Right ventricle myocardium inferior (tissue), 1 donor: ENCODE measurements at regions not wholly inside any gene's neighbourhood (a gene's known extent, or its start where the extent isn't known, plus 50 kb on each side); places are given as distances from the start of the nearest gene placed in this dataset.
"Not testable (repeated sequence)": the region's sequence is repeated elsewhere in the genome, so short reads cannot be mapped to it uniquely, and the experiment has no call there.

Source experiments
- ATAC-seq: fragments of 200-7000 bp; cut with Tn5 transposase; one replicate; pipeline ENCODE4 v1.9.1; 2020; ENCODE audit warnings: mild to moderate bottlenecking, moderate library complexity
- DNase-seq: peaks from one replicate; pipeline ENCODE4 v3.0.0; 2021; ENCODE audit errors: missing footprints
- intact Hi-C: fragments of 100-400 bp; cut with DNase I; formaldehyde crosslinking; loops from one replicate; pipeline ENCODE4 v1.11.0; 2022
- donor health status: DM: no; HTN: yes; CAD: no; lungs with severe emphysema.

DNA sequence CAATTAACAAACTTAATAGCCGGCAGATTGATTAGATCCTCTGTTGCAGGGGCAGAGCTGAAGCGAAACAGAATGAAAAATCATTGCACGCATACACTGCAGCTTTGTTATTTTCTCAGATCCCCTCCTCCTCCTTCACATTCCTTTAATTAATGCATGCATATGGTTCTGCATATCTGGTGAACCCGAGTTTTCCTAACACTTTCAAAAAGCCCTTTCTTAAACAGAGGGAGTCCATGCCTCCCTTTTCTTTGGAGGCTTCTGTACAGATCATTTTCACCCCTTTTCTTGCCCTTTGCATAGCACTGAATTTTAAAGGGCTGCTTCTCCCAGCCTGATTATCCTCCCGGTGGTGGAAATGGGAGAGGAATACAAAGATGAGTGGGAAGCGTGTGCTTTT, 136.6 kb upstream of the TBCA start:
- DNase-seq (no peak), ATAC-seq (no peak)
- intact Hi-C loops = no loop called here

DNA sequence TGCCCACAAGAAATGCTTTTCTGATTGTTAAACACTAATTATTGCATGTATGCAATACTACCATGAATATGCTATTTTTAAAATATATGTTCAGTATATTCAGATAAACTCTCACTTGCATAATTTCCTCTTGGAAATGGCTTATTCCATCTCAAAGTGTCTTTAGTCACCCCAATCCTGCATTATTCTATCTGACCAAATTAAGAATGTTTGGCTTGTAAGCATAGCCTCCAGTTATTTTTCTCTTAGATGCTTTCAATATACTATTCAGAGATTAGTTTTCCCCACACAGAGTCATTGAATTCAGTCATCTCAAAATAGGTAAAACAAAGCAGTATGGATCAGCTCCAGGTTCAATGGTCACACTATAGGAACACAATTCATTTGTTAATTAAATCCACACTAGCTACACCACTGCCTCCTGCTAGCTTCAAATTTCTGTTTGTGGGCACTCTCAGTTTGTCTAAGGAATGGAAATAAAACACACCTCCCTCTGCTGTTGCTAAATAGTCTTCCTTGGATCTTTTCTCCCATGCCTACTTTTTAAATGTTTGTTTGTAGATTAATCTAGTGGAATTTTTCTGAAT, 134.6 kb upstream of the TBCA start:
- DNase-seq (no peak), ATAC-seq (no peak)
- intact Hi-C loops = no loop called here

DNA sequence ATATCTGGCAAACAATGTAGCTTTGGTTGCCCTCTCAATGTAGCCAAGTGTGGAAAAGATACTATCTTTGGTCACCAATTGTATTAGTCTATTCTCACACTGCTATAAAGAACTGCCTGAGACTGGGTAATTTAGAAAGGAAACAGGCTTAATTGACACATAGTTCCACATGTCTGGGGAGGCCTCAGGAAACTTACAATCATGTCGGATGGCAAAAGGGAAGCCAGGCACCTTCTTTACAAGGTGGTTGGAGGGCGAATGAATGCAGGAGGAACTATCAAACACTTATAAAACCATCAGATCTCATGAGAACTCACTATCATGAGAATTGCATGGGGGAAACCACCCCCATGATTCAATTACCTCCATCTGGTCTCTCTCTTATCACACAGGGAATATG, 133.1 kb upstream of the TBCA start:
- no peak for DNase-seq
- intact Hi-C loops = no loop called here
- ATAC-seq = no peak

DNA sequence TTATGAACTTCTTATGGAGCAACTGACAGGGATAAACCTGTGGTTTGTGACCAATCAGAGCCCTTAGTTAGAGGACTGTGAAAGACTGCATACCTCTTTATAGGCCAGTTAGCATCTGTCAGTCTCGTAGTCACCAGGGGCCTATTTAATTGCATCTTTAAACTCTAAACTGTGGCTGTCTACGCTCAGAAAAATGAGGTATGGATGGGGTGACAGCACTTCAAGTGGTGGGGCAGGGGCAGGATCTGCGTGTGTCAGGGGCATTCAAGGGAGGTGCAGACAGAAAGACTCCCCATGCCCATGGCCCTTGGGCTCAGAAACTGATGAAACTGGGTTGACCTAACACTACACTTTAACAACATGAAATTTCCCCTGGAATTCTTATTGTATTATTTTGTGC, 132.6 kb upstream of the TBCA start:
- intact Hi-C loops = no loop called here
- ATAC-seq = no peak

DNA sequence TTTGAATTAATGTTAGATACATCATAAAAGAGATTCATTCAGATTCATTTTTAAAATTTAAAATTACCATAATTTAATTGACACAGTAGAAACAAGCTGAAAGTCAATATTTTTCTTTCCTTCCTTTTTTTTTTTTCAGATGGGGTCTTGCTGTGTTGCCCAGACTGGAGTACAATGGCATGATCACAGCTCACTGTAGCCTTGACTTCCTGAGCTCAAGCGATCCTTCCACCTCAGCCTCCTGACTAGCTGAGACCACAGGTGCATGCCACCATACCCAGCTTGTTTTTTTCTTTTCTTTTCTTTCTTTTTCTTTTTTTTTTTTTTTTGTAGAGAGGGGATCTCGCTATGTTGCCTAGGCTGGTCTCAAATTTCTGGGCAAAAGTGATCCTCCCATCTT, 131.6 kb upstream of the TBCA start:
- ATAC-seq (no peak), DNase-seq (no peak)
- intact Hi-C loops = no loop called here

More for the DNA sequence above, 132.6 kb upstream of the TBCA start:
- DNase-seq = no peak

DNA sequence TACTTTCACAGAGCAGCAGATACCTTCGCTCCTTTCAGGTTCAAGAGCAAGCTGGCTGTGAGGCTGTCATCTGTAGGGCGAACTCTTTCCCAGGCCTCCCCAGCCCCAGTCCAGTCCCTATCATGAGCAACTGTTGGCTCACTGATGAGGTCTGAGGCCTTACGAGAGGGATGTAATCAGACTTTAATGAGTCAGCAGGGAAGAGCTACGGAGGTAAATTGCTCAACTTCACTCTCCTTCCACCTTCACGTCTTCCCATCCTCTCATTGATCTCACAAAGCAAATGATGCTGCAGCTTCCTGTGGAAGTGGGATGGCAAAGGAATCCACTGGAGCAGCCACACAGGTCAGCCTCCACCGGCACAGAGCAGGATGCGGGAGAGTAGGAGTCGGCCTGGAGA, 130.7 kb upstream of the TBCA start:
- DNase-seq (no peak), ATAC-seq (no peak)
- intact Hi-C loops = no loop called here

DNA sequence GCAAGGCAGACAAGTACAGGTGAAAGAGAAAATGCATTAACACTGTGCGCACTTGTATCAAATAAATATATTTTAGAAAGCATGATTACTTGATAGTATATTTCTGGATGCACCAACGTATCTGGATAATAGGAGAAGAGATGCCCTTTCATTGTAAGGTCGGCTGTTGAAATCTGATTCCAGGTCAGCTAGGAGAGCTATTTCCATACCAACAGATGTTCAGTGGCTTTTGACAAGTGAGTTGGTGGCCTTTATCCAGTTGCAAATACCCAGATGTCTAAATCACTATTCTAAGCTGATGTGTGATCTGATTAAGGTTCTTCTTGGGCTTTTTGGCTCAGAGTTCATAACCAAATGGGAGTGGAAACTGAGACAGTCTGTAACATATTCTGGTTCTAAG, 128.2 kb upstream of the TBCA start:
- ATAC-seq (no peak), DNase-seq (no peak)
- intact Hi-C loops = no loop called here

DNA sequence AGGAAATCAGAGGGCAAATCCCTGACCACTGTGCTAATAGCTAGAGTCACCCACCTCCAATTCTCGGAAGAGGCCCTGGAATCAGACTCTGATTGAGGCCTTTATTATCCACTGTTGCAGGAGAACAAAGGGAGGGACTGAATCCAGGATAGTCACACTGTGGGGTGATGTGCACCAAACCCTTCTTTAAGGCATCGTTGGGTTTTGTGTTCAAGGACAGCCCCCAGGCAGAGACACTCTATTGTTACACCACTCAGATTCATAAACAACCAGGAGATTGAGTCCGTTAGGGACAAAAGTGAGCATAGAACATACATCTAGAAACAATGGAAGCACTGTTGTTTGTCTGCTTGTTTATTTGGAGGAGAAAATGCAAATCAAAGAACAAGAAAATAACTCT, 124.6 kb upstream of the TBCA start:
- intact Hi-C loops = no loop called here
- ATAC-seq (no peak), DNase-seq (no peak)

DNA sequence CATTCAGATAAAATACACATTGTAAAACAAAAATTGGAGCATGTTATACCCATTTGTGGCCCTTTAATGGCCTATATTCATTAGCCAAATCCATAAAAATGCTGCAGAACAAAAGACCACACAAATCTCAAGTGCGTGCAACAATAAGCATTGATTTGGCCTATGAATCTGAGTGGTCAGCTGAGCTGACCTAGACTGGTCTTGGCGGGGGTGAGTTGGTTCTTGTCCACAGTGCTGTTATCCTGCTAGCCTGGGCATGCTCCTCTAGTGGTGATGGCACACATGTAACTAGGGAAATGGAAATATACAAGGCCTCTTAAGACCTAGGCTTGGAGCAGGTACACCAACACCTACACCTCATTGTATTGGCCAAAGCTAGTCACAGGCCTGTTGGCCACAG, 122.2 kb upstream of the TBCA start:
- no peak for DNase-seq
- intact Hi-C loops = no loop called here
- ATAC-seq = no peak

DNA sequence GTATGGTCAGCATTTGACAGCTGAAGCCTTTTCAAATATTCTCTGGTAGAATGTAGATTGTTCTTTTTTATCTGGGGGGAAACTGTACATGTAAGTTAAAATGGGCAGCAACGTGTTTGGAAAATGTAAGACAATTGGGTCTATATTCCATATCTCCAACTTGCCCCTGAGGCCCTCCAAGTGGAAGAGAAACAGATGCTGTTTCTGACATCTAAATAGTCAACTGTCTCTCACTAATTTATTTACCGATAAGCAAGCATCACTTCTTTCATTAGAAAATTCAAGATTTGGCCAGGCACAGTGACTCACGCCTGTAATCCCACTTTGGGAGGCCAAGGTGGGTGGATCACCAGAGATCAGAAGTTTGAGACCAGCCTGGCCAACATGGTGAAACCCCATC, 120.2 kb upstream of the TBCA start:
- DNase-seq (no peak), ATAC-seq (no peak)
- intact Hi-C loops = no loop called here

DNA sequence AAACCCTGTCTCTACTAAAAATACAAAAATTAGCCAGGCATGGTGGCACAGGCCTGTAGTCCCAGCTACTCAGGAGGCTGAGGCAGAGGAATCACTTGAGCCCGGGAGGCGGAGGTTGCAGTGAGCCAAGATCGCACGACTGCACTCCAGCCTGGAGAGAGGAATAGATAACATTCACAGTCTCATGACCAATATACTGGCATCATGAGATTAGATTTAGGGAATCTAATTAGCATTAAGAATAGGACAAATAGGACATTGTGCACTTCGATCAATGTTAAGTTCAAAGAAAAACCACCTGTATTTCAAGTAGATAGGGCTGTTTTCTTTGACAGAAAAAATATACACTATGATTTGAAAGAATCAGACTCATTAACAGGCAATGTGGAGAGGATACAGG, 118.0 kb upstream of the TBCA start:
- DNase-seq, ATAC-seq, intact Hi-C loops: not testable (repeated sequence)

DNA sequence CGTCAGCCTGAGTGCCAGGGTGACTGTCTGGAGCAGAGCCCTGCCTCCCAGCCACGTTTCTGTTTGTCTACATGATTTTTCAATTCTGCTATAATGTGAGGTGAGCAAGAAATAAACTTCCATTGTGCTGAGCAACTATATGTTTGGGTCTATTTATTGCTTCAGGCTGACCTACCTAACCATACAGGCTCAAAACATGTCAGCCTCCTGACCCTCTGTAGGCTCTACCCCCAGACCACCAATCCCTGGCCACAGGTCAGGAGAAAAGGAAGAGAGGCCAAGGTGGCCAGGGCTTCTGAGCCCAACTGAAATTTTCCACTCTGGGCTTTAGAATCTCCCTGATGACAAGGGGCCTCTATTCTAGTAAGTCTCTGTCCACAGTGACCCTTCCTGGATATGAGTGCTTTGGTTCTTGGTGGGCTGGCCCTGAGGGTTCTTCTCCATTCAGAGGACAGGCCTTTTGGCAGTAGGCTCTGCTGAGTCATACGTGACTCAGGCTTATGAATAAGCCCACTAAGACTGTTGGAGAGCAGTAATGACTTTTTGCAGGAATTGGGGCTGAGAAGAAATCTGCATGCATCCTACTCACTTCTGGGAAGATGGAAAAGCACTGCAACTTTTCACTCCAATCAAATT, 117.2 kb upstream of the TBCA start:
- DNase-seq (no peak), ATAC-seq (no peak)
- intact Hi-C loops = no loop called here

DNA sequence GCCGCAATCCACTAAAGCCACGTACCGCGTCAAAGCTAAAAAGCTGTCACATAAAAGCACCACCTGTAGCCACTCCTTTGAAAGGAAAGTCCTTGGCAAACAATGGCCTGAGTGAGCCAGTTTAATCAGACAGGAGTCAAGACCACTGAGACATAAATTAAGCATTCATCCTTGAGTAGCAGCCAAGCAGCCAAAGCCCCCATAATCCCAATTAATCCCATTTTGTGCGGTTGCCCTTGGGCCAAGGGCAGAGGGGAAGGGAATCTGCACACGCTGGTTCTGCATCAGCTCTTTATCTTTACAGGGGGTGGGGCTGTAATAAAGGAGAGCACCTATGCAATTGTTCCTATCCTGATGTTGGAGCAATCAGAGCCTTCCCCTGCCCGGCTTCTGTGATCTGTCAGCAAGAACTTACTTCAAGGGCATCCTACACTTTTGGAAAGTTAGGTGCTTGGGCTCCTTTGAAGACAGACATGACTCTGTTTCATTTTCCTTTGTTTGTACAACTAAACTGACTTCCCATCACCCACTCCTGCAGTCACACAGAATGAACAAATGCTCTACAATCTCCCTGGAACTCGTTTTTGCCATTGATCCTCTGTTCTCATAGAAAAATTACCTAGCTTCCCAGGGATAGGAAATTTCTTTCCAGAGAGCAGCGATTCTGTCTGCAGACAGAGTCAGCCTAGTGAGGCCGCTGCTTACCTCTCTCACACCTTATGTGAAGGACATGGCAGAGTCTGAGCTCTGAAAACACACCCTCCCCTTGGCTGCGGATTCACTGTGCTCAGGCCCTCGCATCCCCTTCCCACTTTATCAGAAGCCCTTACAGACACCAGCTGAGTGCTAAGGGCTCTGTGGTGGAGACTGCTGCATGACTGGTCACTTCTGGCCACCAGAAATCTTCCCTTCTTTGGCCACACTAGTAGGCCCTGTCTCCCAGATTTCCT, 116.2 kb upstream of the TBCA start:
- ATAC-seq (no peak), DNase-seq (no peak)
- intact Hi-C loops = no loop called here

DNA sequence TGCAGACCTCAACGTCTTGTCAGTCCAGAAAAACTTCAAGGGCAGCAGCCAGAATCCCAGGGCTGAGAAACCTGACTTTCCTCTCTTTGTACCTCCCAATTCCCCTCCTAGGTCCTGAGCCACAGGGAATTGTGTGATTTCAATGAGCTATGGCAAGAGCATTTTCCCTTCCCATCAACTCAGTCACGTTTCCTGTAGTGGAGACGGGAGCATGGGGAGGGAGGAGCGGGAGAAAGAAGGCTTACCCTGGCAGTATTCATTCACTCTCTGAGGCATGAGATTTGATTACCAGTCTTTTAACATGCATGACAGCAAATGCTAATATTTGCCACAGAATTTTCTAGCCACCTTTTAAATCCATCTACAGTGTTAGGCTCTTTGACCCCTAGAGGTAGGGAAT, 109.4 kb upstream of the TBCA start:
- intact Hi-C loops = no loop called here
- DNase-seq (no peak), ATAC-seq (no peak)

DNA sequence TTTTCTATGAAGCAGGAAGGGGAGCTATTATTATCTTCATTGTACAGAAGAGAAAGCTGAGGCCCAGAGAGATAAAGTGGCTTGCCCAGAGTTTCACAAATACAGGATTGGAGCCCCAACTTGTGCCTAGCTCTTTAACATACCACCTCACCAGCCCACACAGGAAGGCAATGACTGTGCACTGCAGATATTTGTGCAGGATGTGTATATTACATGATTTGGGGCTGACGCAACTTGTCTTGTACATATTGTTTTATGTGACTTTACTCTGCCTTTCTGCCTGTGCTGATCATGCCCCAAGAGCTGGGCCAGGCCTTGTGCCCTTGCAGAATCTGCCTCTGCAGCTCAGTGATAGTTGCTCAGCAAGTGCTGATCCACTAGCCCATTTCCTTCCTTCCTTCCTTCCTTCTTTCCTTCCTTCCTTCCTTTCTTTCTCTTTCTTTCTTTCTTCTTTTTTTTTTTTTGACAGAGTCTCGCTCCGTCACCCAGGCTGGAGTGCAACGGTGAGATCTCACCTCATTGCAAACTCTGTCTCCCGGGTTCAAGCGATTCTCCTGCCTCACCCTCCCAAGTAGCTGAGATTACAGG, 106.6 kb upstream of the TBCA start:
- DNase-seq (no peak), ATAC-seq (no peak)
- intact Hi-C loops = no loop called here

DNA sequence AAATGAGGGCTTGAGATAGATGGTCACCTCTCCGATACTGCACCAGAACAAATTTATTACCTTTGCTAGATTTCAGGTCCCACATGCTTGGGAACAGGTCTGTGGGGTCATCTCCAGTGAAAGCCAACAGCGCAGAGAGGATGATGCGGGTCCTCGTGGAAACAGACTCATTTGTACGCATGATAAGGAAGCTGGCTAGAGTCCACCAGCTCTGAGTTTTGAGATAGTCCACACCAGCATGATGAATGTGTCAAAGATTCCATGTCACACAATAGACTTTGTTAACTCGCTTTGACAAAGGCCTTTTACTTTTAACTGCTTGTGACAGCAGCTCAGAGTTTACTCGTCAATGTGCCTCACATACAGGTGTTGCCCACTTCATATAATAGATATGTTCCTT, 105.4 kb upstream of the TBCA start:
- DNase-seq (no peak), ATAC-seq (no peak)
- intact Hi-C loops = no loop called here

DNA sequence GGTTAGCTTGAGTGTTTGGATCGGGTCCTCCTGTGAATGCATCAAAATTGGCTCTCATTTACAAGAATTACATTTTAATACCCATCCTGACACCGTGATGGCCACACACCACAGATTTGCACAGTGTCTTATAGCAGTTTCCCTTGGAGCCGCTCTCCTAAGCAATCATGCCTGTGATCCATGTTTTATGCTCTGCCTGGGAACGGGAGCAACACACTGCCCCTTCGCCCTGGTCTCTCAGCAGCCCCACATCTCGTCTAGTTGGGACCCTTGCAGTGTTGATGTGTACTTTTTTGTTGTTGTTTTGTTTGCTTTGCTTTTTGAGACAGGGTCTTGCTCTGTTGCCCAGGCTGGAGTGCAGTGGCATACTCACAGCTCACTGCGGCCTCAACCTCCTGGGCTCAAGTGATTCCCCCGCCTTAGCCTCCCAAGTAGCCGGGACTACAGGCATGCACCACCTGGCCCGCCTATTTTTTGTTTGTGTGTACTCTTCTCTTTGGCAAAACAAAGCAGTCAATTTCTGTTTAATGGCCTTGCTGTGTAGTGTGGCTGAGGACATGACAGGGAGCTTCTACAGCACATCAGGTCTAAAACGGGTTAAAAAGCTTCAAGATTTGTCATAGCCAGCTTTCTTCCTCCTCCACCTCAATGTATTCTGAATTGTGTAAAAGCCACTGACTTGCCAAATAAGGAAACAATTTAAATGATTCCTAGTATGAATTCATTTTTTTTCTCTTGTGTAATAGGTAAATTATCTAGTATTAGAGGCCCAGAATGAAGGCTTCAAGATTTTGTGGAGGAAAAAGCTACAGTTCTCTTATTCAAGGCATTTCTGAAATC, 101.6 kb upstream of the TBCA start:
- intact Hi-C loops = no loop called here
- no peak for DNase-seq
- no peak for ATAC-seq

DNA sequence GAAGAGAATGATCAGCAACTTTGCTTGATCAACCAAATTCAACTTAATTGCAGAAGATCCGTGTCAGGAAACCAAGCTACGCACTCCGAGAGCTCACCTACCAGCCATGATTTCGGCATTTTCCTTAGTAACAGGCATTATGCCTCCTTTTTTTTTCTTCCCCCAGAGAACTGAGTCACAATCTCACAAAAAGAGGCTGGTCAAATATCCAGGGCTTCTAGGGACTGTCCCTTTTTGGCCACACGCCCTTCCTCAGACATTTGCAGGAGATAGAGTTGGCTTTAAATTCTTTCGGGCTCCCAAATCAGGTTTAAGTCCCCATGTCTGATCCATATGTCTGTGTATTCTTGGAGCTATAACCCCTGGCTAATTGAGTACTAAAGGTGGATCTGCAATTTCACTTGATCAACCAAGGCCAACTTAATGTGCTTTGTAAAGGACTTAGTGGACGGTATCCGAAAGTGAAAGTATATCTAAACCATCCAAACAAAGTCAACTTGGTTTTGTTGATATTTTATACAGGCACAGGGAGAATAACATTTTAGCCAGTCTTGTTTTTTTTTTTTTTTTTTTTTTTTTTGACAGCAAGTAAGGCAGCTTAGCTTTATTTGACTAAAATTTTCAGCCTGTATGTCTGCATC, 100.8 kb upstream of the TBCA start:
- intact Hi-C loops = no loop called here
- no peak for ATAC-seq
- no peak for DNase-seq

DNA sequence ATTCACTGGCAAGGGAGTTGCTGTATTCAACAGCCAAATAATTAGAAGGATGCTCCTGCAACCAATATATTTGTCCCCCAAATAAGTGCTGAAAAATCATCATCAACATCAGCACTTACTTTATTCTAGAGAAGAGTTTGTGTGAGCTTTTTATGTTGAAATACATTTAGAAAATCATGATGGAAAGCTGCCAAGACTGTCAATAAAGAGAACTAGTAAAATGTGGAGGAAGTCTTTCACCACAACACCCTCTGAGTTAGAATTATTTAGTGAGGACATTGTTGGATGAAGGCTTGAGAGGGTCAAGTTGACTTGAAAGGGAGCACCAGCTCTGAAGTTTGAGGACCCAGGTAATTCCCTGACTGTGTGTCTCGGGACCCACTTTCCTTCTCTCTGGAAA, 100.2 kb upstream of the TBCA start:
- DNase-seq (no peak), ATAC-seq (no peak)
- intact Hi-C loops = no loop called here
